Skeletal muscle tissue (tissue), 3 donors: ENCODE measurements at regions not wholly inside any gene's neighbourhood (a gene's known extent, or its start where the extent isn't known, plus 50 kb on each side); places are given as distances from the start of the nearest gene placed in this dataset.
"Not testable (repeated sequence)": the region's sequence is repeated elsewhere in the genome, so short reads cannot be mapped to it uniquely, and the experiment has no call there.

Experiments used
- H3K27ac ChIP-seq: one replicate; pipeline ENCODE4 v1.7.0; 2013; ENCODE audit warnings: mild to moderate bottlenecking, low read depth, low read length, inconsistent platforms
- H3K27me3 ChIP-seq, 3 donors: one replicate each; pipeline ENCODE4 v1.7.0; 2013; ENCODE audit warnings: low read length in 3 of 3; ENCODE audit not compliant: control insufficient read depth in 3 of 3, insufficient read depth in 3 of 3
- H3K36me3 ChIP-seq, 3 donors: one replicate each; pipeline ENCODE4 v1.7.0; 2013; ENCODE audit warnings: low read length in 3 of 3; ENCODE audit not compliant: control insufficient read depth in 3 of 3, insufficient read depth in 3 of 3
- H3K4me1 ChIP-seq, 3 donors: one replicate each; pipeline ENCODE4 v1.7.0; 2013; ENCODE audit warnings: low read length in 3 of 3, mild to moderate bottlenecking in 3 of 3; ENCODE audit not compliant: control insufficient read depth in 3 of 3, insufficient read depth in 3 of 3
- H3K4me3 ChIP-seq, 3 donors: one replicate each; pipeline ENCODE4 v1.7.0; 2013; ENCODE audit warnings: low read length in 3 of 3
- H3K9ac ChIP-seq, 3 donors: one replicate each; pipeline ENCODE4 v1.7.0; 2013; ENCODE audit warnings: low read length in 3 of 3, mild to moderate bottlenecking in 3 of 3, moderate library complexity in 2 of 3, low read depth in 1 of 3
- H3K9me3 ChIP-seq, 3 donors: one replicate each; pipeline ENCODE4 v1.7.0; 2013; ENCODE audit warnings: low read length in 3 of 3; ENCODE audit not compliant: control insufficient read depth in 3 of 3
- donor health status: Osteomylitis.

GRCh38 chr1:149664624-149665023, 81.0 kb downstream of the PPIAL4C start:
- H3K4me3 ChIP-seq, H3K36me3 ChIP-seq, H3K27ac ChIP-seq, H3K4me1 ChIP-seq, H3K27me3 ChIP-seq, H3K9me3 ChIP-seq, H3K9ac ChIP-seq: not testable (repeated sequence)

- H3K9me3 ChIP-seq, H3K27ac ChIP-seq, H3K27me3 ChIP-seq, H3K9ac ChIP-seq, H3K4me1 ChIP-seq, H3K36me3 ChIP-seq, H3K4me3 ChIP-seq: not testable (repeated sequence)
Observed at GRCh38 chr1:149665033-149665432, 81.4 kb downstream of the PPIAL4C start.

- H3K4me3 ChIP-seq, H3K4me1 ChIP-seq: not testable (repeated sequence)
Observed at GRCh38 chr1:149665528-149665927, 81.9 kb downstream of the PPIAL4C start.

GRCh38 chr1:149673231-149673909, 89.7 kb downstream of the PPIAL4C start:
- not testable (repeated sequence) for H3K4me1 ChIP-seq, H3K27me3 ChIP-seq, H3K36me3 ChIP-seq, H3K4me3 ChIP-seq, H3K27ac ChIP-seq, H3K9ac ChIP-seq, H3K9me3 ChIP-seq

More at GRCh38 chr1:149665528-149665927, 81.9 kb downstream of the PPIAL4C start:
- not testable (repeated sequence) for H3K27me3 ChIP-seq, H3K36me3 ChIP-seq, H3K9ac ChIP-seq, H3K27ac ChIP-seq, H3K9me3 ChIP-seq

GRCh38 chr1:149674921-149675320, 91.3 kb downstream of the PPIAL4C start:
- H3K27ac ChIP-seq, H3K4me3 ChIP-seq, H3K36me3 ChIP-seq, H3K9ac ChIP-seq, H3K27me3 ChIP-seq, H3K9me3 ChIP-seq, H3K4me1 ChIP-seq: not testable (repeated sequence)

GRCh38 chr1:149677359-149677758, 93.7 kb downstream of the PPIAL4C start:
- not testable (repeated sequence) for H3K4me1 ChIP-seq, H3K27me3 ChIP-seq, H3K27ac ChIP-seq, H3K4me3 ChIP-seq, H3K9ac ChIP-seq, H3K9me3 ChIP-seq, H3K36me3 ChIP-seq

- not testable (repeated sequence) for H3K36me3 ChIP-seq, H3K27ac ChIP-seq, H3K4me1 ChIP-seq, H3K4me3 ChIP-seq, H3K9me3 ChIP-seq, H3K9ac ChIP-seq, H3K27me3 ChIP-seq
Observed at GRCh38 chr1:149686593-149687238, 95.8 kb upstream of the FCGR1A start.

GRCh38 chr1:149691399-149691798, 91.1 kb upstream of the FCGR1A start:
- H3K4me3 ChIP-seq, H3K9me3 ChIP-seq, H3K27ac ChIP-seq, H3K4me1 ChIP-seq, H3K36me3 ChIP-seq, H3K9ac ChIP-seq, H3K27me3 ChIP-seq: not testable (repeated sequence)

GRCh38 chr1:149692804-149693539, 89.5 kb upstream of the FCGR1A start:
- not testable (repeated sequence) for H3K36me3 ChIP-seq, H3K9ac ChIP-seq, H3K4me3 ChIP-seq, H3K27me3 ChIP-seq, H3K9me3 ChIP-seq, H3K4me1 ChIP-seq, H3K27ac ChIP-seq

- not testable (repeated sequence) for H3K9ac ChIP-seq, H3K36me3 ChIP-seq, H3K4me1 ChIP-seq, H3K27ac ChIP-seq, H3K4me3 ChIP-seq, H3K27me3 ChIP-seq, H3K9me3 ChIP-seq
Observed at GRCh38 chr1:149695066-149695465, 87.4 kb upstream of the FCGR1A start.
